Coronary artery (tissue), 2 donors: ENCODE measurements at regions not wholly inside any gene's neighbourhood (a gene's known extent, or its start where the extent isn't known, plus 50 kb on each side); places are given as distances from the start of the nearest gene placed in this dataset.
"Not testable (repeated sequence)": the region's sequence is repeated elsewhere in the genome, so short reads cannot be mapped to it uniquely, and the experiment has no call there.

Source experiments
- DNase-seq: peaks from one replicate; pipeline ENCODE4 v3.0.0-alpha.2; 2017; ENCODE audit warnings: low spot score
- H3K27ac ChIP-seq, 2 donors: fragments of 200-600 bp; sonication (generic); one replicate each; pipeline ENCODE4 v1.5.1; 2016 to 2019
- H3K4me3 ChIP-seq: fragments of 200-600 bp; sonication (generic); 2 replicates; pipeline ENCODE4 v1.5.1; 2016; ENCODE audit warnings: mild to moderate bottlenecking, moderate library complexity
- TF ChIP-seq, protein P1 (sequence below): fragments of 200-600 bp; sonication (generic); IDR thresholded peaks from one replicate; pipeline ENCODE4 v1.5.1; 2019; ENCODE audit warnings: antibody characterized with exemption

DNA sequence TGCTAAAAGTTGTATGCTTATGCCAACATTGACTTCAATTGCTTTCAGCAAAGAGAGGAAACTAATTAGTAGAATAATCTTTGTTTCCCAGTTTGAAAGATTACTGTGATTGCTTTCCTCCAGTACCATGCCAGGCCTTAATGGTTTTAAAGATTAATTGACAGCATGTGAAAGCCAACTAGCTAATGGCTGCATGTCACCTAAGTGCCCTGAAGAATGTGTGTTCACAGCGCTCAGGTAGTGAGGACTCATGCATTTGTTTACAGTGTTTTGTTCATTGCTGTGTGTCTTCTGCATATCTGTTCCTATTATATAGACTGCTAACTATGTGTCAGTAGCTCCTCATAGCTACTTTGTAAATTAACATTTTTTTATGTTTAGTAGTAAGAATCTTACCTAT lies 335.6 kb downstream of the LRRIQ3 start:
- TF ChIP-seq, protein P1, sequence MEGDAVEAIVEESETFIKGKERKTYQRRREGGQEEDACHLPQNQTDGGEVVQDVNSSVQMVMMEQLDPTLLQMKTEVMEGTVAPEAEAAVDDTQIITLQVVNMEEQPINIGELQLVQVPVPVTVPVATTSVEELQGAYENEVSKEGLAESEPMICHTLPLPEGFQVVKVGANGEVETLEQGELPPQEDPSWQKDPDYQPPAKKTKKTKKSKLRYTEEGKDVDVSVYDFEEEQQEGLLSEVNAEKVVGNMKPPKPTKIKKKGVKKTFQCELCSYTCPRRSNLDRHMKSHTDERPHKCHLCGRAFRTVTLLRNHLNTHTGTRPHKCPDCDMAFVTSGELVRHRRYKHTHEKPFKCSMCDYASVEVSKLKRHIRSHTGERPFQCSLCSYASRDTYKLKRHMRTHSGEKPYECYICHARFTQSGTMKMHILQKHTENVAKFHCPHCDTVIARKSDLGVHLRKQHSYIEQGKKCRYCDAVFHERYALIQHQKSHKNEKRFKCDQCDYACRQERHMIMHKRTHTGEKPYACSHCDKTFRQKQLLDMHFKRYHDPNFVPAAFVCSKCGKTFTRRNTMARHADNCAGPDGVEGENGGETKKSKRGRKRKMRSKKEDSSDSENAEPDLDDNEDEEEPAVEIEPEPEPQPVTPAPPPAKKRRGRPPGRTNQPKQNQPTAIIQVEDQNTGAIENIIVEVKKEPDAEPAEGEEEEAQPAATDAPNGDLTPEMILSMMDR = no peak
- DNase-seq = no peak
- no peak overlapping the region for H3K27ac ChIP-seq
- H3K4me3 ChIP-seq = no peak overlapping the region

DNA sequence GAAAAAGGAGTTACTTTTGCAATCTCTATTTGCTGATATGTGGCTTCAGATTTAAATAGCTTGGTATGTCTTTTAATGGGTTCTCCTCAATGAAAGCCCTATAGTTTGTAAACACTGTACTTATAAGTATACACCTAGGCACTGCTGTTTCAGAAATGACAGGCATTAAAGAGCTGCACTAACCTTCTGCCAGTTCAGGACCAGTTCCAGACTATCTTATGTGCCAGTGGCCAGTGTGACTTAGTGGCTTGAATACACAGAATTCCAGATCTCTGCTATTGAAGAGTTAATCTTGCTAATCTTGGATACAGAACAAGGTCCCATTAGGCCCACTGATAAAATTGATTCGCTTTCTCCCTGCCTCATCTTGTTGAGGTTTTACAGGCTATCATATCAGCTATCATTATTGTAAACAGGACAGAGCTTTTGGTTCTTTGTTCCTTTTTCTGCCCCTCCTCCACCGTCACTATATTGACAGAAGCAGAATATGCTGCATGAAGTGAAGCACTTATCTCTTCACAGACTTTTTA lies 337.5 kb downstream of the LRRIQ3 start:
- no peak overlapping the region for H3K4me3 ChIP-seq
- no peak overlapping the region for H3K27ac ChIP-seq
- TF ChIP-seq, protein P1 = no peak
- DNase-seq = no peak

DNA sequence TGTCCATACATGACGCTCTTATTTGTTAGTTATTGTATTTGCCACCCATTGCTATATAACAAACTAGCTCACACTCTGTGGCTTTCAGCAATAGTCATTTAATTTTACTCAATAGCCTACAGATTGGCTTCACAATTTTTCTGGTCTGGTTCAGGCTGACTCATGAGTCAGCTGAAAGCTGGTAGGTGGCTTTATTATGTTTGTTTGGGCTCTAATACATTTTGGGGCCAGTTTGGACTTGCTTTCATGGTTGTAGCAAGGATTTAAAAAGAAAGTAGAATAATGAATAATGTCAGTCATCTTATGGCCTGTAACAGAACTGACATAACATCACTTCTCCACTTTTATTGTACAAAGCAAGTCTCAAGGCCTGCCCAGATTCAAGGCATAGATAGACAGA lies 338.7 kb downstream of the LRRIQ3 start:
- TF ChIP-seq, protein P1 = no peak
- H3K27ac ChIP-seq = no peak overlapping the region
- no peak overlapping the region for H3K4me3 ChIP-seq

DNA sequence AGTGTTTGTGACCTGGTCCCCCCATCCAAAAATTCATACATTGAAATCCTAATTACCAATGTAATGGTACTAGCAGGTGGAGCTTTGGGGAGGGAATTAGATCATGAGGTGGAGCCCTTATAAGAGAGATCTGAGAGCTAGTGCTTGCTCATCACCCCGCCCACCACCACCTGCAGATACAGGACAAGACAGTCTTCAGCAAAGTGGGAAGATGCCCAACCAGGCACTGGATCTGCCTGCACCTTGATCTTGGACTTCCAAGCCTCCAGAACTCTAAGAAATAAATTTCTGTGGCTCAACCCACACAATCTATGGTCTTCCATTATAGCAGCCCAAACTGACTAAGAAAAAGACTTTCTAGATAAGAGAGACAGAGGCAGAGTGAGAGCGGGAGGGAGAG lies 343.4 kb downstream of the LRRIQ3 start:
- H3K27ac ChIP-seq = no peak overlapping the region
- no peak for DNase-seq

More for the DNA sequence above, 338.7 kb downstream of the LRRIQ3 start:
- no peak for DNase-seq

DNA sequence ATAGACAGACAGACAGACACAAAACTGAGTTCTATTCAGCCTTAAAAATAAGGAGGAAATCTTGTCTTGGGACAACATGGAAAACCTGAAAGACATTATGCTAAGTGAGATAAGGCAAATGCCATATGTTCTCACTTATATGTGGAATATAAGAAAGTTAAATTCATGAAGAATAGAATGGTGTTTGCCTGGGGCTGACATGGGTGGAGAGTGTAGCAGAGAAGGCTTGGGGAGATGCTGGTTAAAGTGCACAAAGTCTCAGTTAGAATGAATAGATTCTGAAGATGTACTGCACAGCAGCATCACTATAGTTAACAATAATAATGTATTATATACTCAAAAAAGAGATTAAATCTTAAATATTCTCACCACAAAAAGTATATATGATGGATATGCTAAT lies 355.5 kb downstream of the LRRIQ3 start:
- no peak overlapping the region for H3K27ac ChIP-seq
- H3K4me3 ChIP-seq = no peak overlapping the region
- DNase-seq = no peak
- TF ChIP-seq, protein P1 = no peak

More for the DNA sequence above, 343.4 kb downstream of the LRRIQ3 start:
- H3K4me3 ChIP-seq = no peak overlapping the region
- TF ChIP-seq, protein P1 = no peak

DNA sequence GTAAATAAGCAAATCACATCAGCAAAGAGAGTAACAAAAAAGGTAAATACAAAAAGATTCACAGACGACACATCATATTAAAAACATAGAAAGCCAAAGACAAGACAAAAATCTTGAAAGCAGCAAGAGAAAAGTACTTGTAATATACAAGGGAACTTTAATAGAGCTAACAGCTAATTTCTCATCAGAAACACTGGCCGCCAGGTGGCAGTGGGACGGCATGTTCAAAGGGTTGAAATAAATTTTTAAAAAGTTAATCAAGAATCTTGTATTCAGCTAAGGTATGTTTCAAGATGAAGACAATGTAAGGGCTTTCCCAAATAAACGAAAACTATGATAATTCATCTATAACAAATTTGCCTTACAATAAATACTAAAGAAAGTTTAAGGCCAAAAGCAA lies 358.1 kb downstream of the LRRIQ3 start:
- Histone ChIP-seq H3K4me3 (no peak overlapping the region), H3K27ac (no peak overlapping the region)
- no peak for DNase-seq
- TF ChIP-seq, protein P1 = no peak

DNA sequence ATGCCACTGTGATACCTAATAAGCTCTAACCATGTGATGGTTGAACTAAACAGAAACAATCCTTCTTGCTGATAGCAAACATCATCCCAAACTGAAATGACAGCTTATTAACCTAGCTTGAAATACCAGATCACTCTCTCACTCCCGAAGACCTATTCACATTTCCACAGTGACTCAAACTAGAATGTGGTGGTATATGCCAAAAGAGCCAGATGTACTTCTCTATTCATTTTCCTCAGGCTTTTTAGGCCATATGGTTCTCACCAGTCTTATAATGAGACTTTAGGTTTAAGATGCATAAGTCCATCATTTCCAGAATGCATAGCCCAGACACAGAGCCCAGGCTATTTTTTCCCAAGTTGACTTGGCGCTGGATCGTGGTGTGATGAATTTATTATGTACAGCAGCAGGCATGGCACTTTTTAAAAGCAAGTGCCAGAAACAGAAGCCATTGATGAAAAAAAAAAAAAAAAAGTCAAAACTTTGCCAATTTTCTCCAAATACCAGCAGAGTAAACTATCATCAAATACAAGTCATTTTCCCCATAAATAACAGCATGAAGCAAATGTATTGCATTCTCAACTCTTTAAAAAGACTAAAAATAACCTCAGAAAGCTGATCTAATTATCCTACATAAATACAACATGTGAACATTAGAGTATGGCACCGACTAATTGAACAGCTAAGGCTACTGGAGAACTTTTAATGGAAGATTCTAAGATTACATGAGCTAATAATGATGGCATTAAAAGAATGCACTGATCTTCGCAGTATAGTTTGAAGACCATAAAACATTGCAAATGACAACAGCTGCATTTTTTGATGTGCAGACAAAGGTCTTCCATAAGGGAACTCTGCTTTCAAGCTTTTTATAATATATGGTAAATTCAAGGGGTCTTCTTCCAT lies 365.4 kb downstream of the LRRIQ3 start:
- no peak overlapping the region for H3K27ac ChIP-seq
- TF ChIP-seq, protein P1 = no peak
- no peak overlapping the region for H3K4me3 ChIP-seq
- no peak for DNase-seq

DNA sequence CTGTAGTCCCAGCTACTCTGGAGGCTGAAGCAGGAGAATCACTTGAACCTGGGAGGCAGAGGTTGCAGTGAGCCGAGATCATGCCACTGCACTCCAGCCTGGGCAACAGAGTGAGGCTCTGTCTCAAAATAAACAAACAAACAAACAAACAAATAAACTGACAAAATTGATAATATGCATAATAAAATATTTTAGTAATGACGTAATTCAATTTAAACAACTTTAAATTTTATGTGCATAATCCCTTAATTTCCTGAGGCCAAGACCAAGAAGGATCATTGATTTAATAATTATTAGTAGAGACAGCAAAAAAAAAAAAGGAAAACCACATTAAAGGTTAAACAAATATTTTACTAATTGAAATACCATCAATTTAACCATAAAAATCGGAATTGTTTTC lies 370.7 kb downstream of the LRRIQ3 start:
- H3K27ac ChIP-seq, H3K4me3 ChIP-seq, DNase-seq: not testable (repeated sequence)
